Lower leg skin (tissue), 3 donors: ENCODE measurements at regions not wholly inside any gene's neighbourhood (a gene's known extent, or its start where the extent isn't known, plus 50 kb on each side); places are given as distances from the start of the nearest gene placed in this dataset.

Experiments
- POLR2A ChIP-seq, 2 donors: fragments of 450-650 bp; IDR thresholded peaks; one replicate each; pipeline ENCODE4 v1.6.1; 2016 to 2017; ENCODE audit warnings: antibody characterized with exemption in 2 of 2, mild to moderate bottlenecking in 1 of 2, moderate library complexity in 1 of 2
- TF ChIP-seq, protein P1 (sequence below), 3 donors: fragments of 450-650 bp; IDR thresholded peaks; one replicate each; pipeline ENCODE4 v1.5.1; 2016; ENCODE audit warnings: antibody characterized with exemption in 3 of 3, mild to moderate bottlenecking in 3 of 3, moderate library complexity in 2 of 3

DNA sequence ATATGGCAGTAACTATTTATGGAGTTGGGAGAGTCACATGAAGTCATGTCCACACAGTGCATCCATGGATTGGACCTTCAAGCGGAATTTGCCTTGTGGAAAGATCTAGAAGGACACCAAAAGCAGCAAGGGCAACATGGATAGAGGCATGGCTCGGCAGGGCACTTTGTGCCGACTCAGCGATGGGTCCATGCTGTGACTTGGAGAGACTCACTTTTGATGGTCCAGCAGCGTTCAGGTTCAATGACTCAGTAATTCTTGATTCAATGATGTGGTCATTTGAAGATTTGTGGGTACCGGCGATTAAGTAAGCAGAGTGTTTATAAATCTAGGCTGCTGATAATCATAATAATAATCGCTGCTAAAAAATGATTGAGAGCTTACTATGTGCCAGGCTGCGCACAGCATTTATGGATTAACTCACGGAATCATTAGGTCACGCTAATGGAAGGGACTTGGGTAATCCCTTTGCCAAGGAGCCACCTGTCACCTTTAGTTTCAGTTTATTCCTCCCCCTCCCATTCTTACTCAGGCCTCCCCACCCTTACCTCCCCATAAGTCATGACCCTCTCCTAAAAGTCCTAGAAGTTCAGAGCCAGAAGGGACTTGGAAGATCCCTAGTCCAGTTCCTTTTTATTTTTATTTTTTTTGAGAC lies 127.5 kb upstream of the CRHR1 start:
- TF ChIP-seq, protein P1, sequence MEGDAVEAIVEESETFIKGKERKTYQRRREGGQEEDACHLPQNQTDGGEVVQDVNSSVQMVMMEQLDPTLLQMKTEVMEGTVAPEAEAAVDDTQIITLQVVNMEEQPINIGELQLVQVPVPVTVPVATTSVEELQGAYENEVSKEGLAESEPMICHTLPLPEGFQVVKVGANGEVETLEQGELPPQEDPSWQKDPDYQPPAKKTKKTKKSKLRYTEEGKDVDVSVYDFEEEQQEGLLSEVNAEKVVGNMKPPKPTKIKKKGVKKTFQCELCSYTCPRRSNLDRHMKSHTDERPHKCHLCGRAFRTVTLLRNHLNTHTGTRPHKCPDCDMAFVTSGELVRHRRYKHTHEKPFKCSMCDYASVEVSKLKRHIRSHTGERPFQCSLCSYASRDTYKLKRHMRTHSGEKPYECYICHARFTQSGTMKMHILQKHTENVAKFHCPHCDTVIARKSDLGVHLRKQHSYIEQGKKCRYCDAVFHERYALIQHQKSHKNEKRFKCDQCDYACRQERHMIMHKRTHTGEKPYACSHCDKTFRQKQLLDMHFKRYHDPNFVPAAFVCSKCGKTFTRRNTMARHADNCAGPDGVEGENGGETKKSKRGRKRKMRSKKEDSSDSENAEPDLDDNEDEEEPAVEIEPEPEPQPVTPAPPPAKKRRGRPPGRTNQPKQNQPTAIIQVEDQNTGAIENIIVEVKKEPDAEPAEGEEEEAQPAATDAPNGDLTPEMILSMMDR (IDR thresholded peaks at IDR 0.05), result no peak
- no peak for TF ChIP-seq POLR2A (IDR thresholded peaks at IDR 0.05)
